ENCODE measurements at regions not wholly inside any gene's neighbourhood (a gene's known extent, or its start where the extent isn't known, plus 50 kb on each side); places are given as distances from the start of the nearest gene placed in this dataset.

GRCh38 chr6:71038711-71039344 is 82.0 kb upstream of the B3GAT2 start (continued):
- TF ChIP-seq ZNF558 (tag by site-specific recombination; IDR thresholded peaks at IDR 0.05) (no peak), ZNF24 (tag by site-specific recombination; IDR thresholded peaks at IDR 0.05) (peak; percentile 79; the same call in 1 of the 2 replicates), ZNF202 (tag by site-specific recombination; IDR thresholded peaks at IDR 0.05; ENCODE audit: borderline replicate concordance) (no peak), ZNF184 (tag by site-specific recombination; IDR thresholded peaks at IDR 0.05) (0 out of 2 replicates have a peak, but pooled peaks have one; percentile 7), OSR2 (tag by site-specific recombination; IDR thresholded peaks at IDR 0.05) (peak; percentile 90), ZSCAN23 (tag by site-specific recombination; IDR thresholded peaks at IDR 0.05) (peak; percentile 23; the same call in 1 of the 2 replicates)

GRCh38 chr6:71040043-71040442 is 83.2 kb upstream of the B3GAT2 start:
- no peak for TF ChIP-seq ZBTB20 (tag by site-specific recombination; IDR thresholded peaks at IDR 0.05)
- no peak for TF ChIP-seq ZNF221 (tag by site-specific recombination; IDR thresholded peaks at IDR 0.05; ENCODE audit: borderline replicate concordance)
- no peak for TF ChIP-seq ZNF777 (tag by site-specific recombination; IDR thresholded peaks at IDR 0.05; ENCODE audit: borderline replicate concordance)
- Histone ChIP-seq H3K9me3 (ENCODE audit: control insufficient read depth, insufficient read depth, low read depth, low read length) (no peaks in the 10 kb centered on the region), H3K36me3 (ENCODE audit: control insufficient read depth in 2 of 2, insufficient read depth in 1 of 2, low read length in 2 of 2) (no peaks in the 10 kb centered on the region), H3K4me1 (ENCODE audit: control insufficient read depth, insufficient read depth, low read length) (no peaks in the 10 kb centered on the region; the same call in 1 of the 2 replicates), H3K4me3 (ENCODE audit: low read depth, low read length) (no peak overlapping the region), H3K27ac (ENCODE audit: extremely low read depth, low read depth, low read length) (no peak overlapping the region)
- ChIA-PET POLR2A (no interaction called here), CTCF (interaction anchor here (0.6 to 1.3 kb wide), 3 partner anchors 12 to 578 kb away, joined by 3 read pairs; no protein-coding TSS in a partner anchor)

- Histone ChIP-seq H3K27ac (ENCODE audit: extremely low read depth, low read depth, low read length) (no peak overlapping the region), H3K36me3 (ENCODE audit: control insufficient read depth in 2 of 2, insufficient read depth in 1 of 2, low read length in 2 of 2) (no peaks in the 10 kb centered on the region), H3K9me3 (ENCODE audit: control insufficient read depth, insufficient read depth, low read depth, low read length) (no peaks in the 10 kb centered on the region), H3K4me3 (ENCODE audit: low read depth, low read length) (no peak overlapping the region), H3K4me1 (ENCODE audit: control insufficient read depth, insufficient read depth, low read length) (no peaks in the 10 kb centered on the region)
- TF ChIP-seq KLF10 (tag by site-specific recombination; IDR thresholded peaks at IDR 0.05) = no peak
- POLR2A ChIA-PET = no interaction called here
- CTCF ChIA-PET = interaction anchor here (0.7 kb wide), 1 partner anchor 579 kb away, joined by 3 read pairs; no protein-coding TSS in a partner anchor
These were observed 84.0 kb upstream of the B3GAT2 start for GRCh38 chr6:71040841-71041240.

- H3K4me3 ChIP-seq (ENCODE audit: low read depth, low read length) = no peak overlapping the region
- no peaks in the 10 kb centered on the region for H3K9me3 ChIP-seq (ENCODE audit: control insufficient read depth, insufficient read depth, low read depth, low read length)
- H3K27ac ChIP-seq (ENCODE audit: extremely low read depth, low read depth, low read length) = no peak overlapping the region
- no peaks in the 10 kb centered on the region for H3K4me1 ChIP-seq (ENCODE audit: control insufficient read depth, insufficient read depth, low read length)
- ChIA-PET POLR2A (no interaction called here), CTCF (interaction anchor here (0.7 to 1.3 kb wide), 2 partner anchors 25 to 204 kb away, joined by 4 read pairs; no protein-coding TSS in a partner anchor)
- no peaks in the 10 kb centered on the region for H3K36me3 ChIP-seq (ENCODE audit: control insufficient read depth in 2 of 2, insufficient read depth in 1 of 2, low read length in 2 of 2)
- TF ChIP-seq ZNF785 (tag by site-specific recombination; IDR thresholded peaks at IDR 0.05) (no peak), ZNF449 (tag by site-specific recombination; IDR thresholded peaks at IDR 0.05) (no peak), HOXA7 (CRISPR knock-in tag; IDR thresholded peaks at IDR 0.05; ENCODE audit: borderline replicate concordance) (no peak), ZSCAN5A (tag by site-specific recombination; IDR thresholded peaks at IDR 0.05) (no peak), ZNF837 (tag by site-specific recombination; IDR thresholded peaks at IDR 0.05) (no peak), ZBTB11 (tag by site-specific recombination; conservative IDR thresholded peaks at IDR 0.05; ENCODE audit: low read depth) (no peak), ZNF266 (tag by site-specific recombination; IDR thresholded peaks at IDR 0.05; ENCODE audit: low read depth) (no peak), ZNF394 (tag by site-specific recombination; IDR thresholded peaks at IDR 0.05; ENCODE audit: borderline replicate concordance) (no peak), ZNF544 (tag by site-specific recombination; IDR thresholded peaks at IDR 0.05) (no peak), ZNF639 (tag by site-specific recombination; IDR thresholded peaks at IDR 0.05) (no peak), HOXD13 (CRISPR knock-in tag; IDR thresholded peaks at IDR 0.05; ENCODE audit: borderline replicate concordance) (no peak)
These were observed 87.0 kb upstream of the B3GAT2 start for GRCh38 chr6:71043902-71044301.

Data from HEK293 (cell line).